NCI-H2107 treated with DMSO at 0.1 percent for 48 hours (cell line): ENCODE measurements at regions not wholly inside any gene's neighbourhood (a gene's known extent, or its start where the extent isn't known, plus 50 kb on each side); places are given as distances from the start of the nearest gene placed in this dataset.
"Not testable (repeated sequence)": the region's sequence is repeated elsewhere in the genome, so short reads cannot be mapped to it uniquely, and the experiment has no call there.

Source experiments
- DNase-seq: peaks from one replicate; lab custom pipeline; 2025; ENCODE audit not compliant: unreplicated experiment; lab: John Stamatoyannopoulos, UW

DNA sequence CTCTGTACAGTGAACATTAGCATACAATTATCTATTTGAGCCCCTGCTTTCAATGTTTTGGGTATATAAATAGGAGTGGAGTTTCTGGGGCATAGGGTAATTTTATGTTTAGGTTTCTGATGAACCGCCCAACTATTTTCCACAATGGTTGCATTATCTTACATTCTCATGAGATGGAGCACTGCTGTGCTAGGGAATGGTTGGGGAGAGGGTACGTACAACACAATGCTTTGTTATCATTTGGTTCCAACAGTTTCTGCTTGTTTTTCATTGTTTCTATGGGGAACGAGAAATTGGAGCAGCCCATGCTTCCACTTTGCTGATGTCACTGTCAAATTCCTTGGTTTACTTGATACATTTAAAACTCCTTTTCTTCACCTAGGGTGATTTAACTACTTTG, 1115.3 kb downstream of the REEP3 start:
- DNase-seq = no peak

DNA sequence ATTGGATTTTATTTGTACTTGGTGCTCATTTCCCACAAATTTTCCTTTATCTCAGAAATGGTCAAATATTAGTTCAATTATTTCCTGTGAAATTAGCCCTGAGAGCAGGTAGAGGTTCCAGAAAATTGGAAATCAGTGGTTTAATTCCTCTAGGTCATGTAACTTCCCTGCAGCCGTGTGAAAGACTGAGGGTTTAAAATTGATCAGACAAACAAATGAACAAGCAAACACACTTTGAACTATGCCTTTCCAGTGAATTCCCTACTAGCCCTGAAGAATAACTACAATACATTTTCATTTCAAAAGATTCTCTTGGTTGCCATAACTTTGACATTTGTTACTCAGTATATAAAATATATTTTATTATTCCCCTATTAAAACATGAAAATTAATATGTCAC, 1116.7 kb downstream of the REEP3 start:
- DNase-seq = no peak

DNA sequence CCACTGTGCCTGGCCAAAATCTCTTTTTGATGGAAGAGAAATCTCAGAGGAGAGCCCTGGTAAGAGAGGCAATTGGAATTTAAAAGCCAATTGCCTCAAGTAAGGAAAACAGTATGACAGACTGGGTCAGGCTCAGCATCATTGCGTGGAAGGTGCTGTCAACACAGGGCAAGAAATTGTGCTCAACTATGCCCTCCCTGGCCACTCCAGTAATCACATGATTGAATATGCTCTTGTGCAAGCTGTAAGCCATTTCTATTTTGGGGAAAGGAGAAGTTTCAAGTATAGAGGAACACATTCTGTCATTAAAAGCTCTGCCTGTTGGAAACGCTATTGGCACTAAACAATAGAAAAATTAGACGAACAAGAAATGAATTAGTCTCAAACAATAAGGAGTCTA, 1127.7 kb downstream of the REEP3 start:
- DNase-seq = no peak

DNA sequence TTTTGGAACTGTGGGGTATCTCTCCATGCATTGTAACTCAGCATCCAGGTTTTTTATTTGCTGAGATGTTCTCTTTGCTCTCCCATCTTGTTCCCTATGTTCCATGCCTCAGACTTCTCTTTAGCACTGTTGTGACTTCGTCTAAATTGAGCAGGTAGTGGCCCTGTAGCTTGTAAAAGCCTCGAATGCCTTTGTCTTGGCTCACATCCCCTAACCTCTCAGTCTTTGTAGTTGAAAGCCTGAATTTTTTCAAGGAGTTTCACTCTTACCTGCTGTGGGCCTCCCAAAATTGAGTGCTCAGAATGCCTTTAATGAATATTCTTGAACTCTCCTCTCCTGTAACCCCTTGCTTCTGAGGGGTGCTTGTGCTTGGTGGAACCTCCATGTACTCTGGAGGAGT, 1137.3 kb downstream of the REEP3 start:
- no peak for DNase-seq

GRCh38 chr10:64659311-64659710, 1138.1 kb downstream of the REEP3 start:
- DNase-seq = no peak

DNA sequence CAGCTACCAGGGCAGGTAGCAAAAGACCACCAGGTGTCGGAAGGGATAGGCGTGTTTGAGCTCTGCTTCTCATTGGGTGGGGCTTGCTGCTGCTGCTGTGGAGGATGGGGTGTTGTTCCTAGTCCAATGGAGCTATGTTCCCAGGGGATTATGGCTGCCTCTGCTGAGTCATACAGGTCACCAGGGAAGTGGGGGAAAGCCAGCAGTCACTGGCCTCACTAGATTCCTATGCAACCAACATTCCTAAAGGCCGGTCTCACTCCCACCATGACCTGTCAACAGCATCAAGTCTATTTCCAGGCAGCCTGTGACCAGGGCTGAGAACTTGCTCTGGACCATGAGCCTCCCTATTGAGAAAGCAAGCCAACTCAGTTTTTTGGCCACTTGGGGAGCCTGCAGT, 1160.8 kb downstream of the REEP3 start:
- DNase-seq = no peak

- no peak for DNase-seq
Observed at GRCh38 chr10:64690194-64690593, 1169.0 kb downstream of the REEP3 start.

- DNase-seq = no peak
Observed at GRCh38 chr10:64699244-64699643, 1178.0 kb downstream of the REEP3 start.

- DNase-seq = not testable (repeated sequence)
Observed at GRCh38 chr10:64702086-64702485, 1180.9 kb downstream of the REEP3 start.

GRCh38 chr10:64708884-64709681, 1187.9 kb downstream of the REEP3 start:
- DNase-seq = no peak

DNA sequence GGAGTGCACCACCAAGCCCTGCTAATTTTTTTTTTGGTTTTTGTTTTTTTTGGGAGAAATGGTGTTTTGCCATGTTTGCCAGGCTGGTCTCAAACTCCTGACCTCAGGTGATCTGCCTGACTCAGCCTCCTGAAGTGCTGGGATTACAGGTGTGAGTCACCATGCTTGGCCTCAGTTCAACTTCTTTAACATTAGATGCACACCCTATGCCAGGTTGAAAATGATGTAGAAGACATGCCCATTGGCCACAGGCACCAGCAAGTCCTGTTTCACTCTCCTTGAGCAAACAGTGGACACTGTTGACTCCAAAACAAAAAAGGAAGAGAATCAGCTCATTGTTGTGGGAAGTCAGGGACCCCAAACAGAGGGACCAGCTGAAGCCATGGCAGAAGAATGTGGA, 1205.3 kb downstream of the REEP3 start:
- DNase-seq = no peak

GRCh38 chr10:64731016-64731415, 1209.8 kb downstream of the REEP3 start:
- DNase-seq = no peak

- DNase-seq = no peak
Observed at GRCh38 chr10:64732372-64732957, 1211.3 kb downstream of the REEP3 start.

- no peak for DNase-seq
Observed at GRCh38 chr10:64733980-64734379, 1212.8 kb downstream of the REEP3 start.

DNA sequence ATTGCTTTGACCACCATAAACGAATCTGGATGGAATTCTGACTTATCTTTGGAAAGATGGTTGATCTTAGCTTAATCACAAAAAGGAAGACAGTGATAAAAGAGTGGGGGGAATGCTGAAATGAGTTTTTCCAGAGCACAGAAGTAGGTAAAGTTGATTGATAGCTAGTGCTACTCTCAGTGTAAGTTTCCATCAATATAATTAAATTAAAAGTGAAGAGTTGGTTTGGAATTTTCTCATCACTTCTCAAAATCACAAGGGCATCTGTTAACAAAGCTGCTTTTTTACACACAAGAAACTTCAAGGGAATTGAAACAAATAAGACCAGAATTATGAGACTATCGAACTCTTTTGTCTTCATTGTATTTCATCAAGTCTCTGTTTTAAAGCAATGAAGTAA, 1217.3 kb downstream of the REEP3 start:
- no peak for DNase-seq

GRCh38 chr10:64745565-64745964, 1224.4 kb downstream of the REEP3 start:
- DNase-seq = no peak

GRCh38 chr10:64750672-64751071, 1229.5 kb downstream of the REEP3 start:
- no peak for DNase-seq

- no peak for DNase-seq
Observed at GRCh38 chr10:64753516-64753915, 1232.3 kb downstream of the REEP3 start.

DNA sequence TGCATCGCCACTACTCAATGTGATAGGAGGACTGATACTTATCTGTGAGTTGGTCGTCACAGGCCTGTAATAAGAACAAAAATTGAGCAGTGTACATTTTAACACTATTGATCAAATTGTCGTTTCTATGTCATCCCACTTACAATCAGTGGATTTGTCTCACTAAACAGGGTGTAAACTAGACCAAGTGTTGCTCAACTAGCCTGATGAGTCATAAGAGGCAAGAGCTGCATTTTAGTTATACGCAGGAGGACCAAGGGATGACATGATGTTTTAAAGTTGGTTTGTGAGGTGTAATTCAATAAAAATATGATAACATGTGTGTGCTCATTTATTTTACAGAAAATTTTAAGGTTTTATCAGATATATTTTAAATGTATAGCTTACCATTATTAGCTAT, 1239.2 kb downstream of the REEP3 start:
- no peak for DNase-seq

- DNase-seq = no peak
Observed at GRCh38 chr10:64762861-64763260, 1241.7 kb downstream of the REEP3 start.

DNA sequence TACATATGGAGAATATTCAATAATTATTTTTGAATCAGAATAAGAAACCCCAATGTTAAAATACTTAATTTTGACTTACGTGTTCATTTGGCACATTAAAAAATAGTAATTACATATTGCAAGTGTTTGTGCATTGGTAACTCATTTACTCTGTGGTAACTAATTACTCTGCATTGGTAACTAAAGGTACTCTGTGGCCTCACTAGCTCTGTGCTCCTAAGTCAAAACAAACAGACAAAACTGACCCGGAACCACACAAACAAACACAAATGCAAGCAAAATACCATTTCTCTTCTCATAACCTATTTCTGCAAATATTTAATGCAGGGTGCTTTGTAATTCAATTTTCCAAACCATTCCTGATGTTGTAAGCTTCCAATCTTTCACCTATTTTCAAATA, 1244.3 kb downstream of the REEP3 start:
- no peak for DNase-seq

GRCh38 chr10:64771253-64772050, 1250.3 kb downstream of the REEP3 start:
- DNase-seq = no peak
